Tibial nerve (tissue), 4 donors: ENCODE measurements at regions not wholly inside any gene's neighbourhood (a gene's known extent, or its start where the extent isn't known, plus 50 kb on each side); places are given as distances from the start of the nearest gene placed in this dataset.

Source experiments
- DNase-seq, 2 donors: peaks; one replicate each; pipeline ENCODE4 v3.0.0-alpha.2; 2019; ENCODE audit warnings: low spot score in 2 of 2
- H3K27ac ChIP-seq, 4 donors: fragments of 200-600 bp; sonication (generic) in 3 of 4; one replicate each; pipeline ENCODE4 v1.5.1; 2017 to 2019; ENCODE audit warnings: mild to moderate bottlenecking in 1 of 4
- H3K27me3 ChIP-seq, 2 donors: fragments of 200-600 bp; sonication (generic) in 1 of 2; one replicate each; pipeline versions ENCODE4 v1.5.1 to v1.6.0; 2017 to 2019
- H3K36me3 ChIP-seq, 3 donors: fragments of 200-600 bp; sonication (generic); one replicate each; pipeline ENCODE4 v1.5.1; 2018 to 2019
- H3K4me1 ChIP-seq, 4 donors: fragments of 200-600 bp; sonication (generic) in 3 of 4; one replicate each; pipeline ENCODE4 v1.5.1; 2017 to 2019
- H3K4me3 ChIP-seq, 4 donors: fragments of 200-600 bp; sonication (generic) in 3 of 4; one replicate each; pipeline ENCODE4 v1.5.1; 2017 to 2019; ENCODE audit warnings: mild to moderate bottlenecking in 1 of 4, moderate library complexity in 1 of 4
- H3K9me3 ChIP-seq, 4 donors: fragments of 200-600 bp; sonication (generic) in 3 of 4; one replicate each; pipeline ENCODE4 v1.5.1; 2017 to 2019
- EP300 ChIP-seq, 2 donors: sonication (generic); formaldehyde crosslinking; IDR thresholded peaks; one replicate each; pipeline ENCODE4 v1.6.1; 2017; ENCODE audit warnings: antibody characterized with exemption in 2 of 2, mild to moderate bottlenecking in 1 of 2
- POLR2A ChIP-seq, 2 donors: fragments of 450-650 bp; IDR thresholded peaks; one replicate each; pipeline ENCODE4 v1.6.1; 2017; ENCODE audit warnings: antibody characterized with exemption in 2 of 2, mild to moderate bottlenecking in 2 of 2, moderate library complexity in 2 of 2
- WGBS, 2 donors: methylation state at CpG; one replicate each; pipeline ENCODE4 v1.1.5; 2018; 5-methylcytosine and 5-hydroxymethylcytosine counted together
- TF ChIP-seq, protein P1 (sequence below), 5 experiments: fragments of 200-600 bp in 3 of 5; fragments of 450-650 bp in 2 of 5; sonication (generic) in 3 of 5; IDR thresholded peaks; one replicate each; pipeline ENCODE4 v1.5.1; 2016 to 2019; ENCODE audit warnings: antibody characterized with exemption in 5 of 5, mild to moderate bottlenecking in 3 of 5, moderate library complexity in 2 of 5

DNA sequence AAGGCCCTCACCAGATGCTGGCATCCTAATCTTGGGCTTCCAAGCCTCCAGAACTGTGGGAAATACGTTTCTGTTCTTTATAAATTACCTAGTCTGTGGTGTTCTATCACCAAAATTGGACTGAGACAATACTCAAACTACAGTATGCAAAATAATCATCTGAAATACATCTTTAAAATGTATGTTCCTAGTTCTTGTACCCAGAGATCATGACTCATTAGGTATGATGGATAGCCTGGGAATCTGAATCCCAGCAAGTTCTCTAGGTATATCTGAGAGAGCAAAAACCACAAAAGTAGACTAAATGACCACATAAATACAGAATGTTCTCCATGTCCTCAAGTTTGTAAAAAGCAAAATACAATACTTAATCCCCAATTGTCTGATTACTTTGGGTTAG lies 166.3 kb downstream of the YIPF5 start:
- TF ChIP-seq, protein P1, sequence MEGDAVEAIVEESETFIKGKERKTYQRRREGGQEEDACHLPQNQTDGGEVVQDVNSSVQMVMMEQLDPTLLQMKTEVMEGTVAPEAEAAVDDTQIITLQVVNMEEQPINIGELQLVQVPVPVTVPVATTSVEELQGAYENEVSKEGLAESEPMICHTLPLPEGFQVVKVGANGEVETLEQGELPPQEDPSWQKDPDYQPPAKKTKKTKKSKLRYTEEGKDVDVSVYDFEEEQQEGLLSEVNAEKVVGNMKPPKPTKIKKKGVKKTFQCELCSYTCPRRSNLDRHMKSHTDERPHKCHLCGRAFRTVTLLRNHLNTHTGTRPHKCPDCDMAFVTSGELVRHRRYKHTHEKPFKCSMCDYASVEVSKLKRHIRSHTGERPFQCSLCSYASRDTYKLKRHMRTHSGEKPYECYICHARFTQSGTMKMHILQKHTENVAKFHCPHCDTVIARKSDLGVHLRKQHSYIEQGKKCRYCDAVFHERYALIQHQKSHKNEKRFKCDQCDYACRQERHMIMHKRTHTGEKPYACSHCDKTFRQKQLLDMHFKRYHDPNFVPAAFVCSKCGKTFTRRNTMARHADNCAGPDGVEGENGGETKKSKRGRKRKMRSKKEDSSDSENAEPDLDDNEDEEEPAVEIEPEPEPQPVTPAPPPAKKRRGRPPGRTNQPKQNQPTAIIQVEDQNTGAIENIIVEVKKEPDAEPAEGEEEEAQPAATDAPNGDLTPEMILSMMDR (IDR thresholded peaks at IDR 0.05): no peak
- TF ChIP-seq POLR2A (IDR thresholded peaks at IDR 0.05): no peak
- no peak for TF ChIP-seq EP300 (IDR thresholded peaks at IDR 0.05)
- Histone ChIP-seq H3K36me3 (no peaks in the 10 kb centered on the region), H3K4me3 (no peak overlapping the region), H3K27ac (no peak overlapping the region), H3K4me1 (no peaks in the 10 kb centered on the region), H3K9me3 (no peaks in the 10 kb centered on the region), H3K27me3 (no peaks in the 10 kb centered on the region)
- 78 to 82% methylated on average over 1 of the region's 1 CpG for WGBS, 2 donors
- no peak for DNase-seq

DNA sequence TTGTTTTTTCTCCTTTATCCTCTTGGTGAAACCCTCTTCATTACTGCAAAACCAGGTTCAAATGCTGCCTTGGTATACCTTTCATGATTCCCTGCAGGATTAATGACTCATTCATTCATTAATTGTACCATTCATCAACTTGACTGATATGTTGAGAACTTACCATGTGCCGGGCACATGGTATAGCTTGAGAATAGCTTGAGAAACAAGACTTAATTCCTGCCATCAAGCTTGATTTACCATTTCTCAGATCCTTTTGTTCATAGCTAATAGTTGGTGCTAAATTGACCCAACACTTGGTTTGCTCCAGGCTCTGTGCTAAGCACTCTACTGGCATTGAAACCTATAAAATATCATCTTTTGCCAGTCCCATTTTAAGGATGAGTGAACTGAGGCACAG lies 165.7 kb downstream of the YIPF5 start:
- no peak for DNase-seq
- Histone ChIP-seq H3K4me1 (no peaks in the 10 kb centered on the region), H3K4me3 (no peak overlapping the region), H3K36me3 (no peaks in the 10 kb centered on the region), H3K27ac (no peak overlapping the region), H3K27me3 (no peaks in the 10 kb centered on the region), H3K9me3 (no peaks in the 10 kb centered on the region)
- WGBS, 2 donors: 94 to 96% methylated on average over 1 of the region's 1 CpG
- TF ChIP-seq, protein P1 (IDR thresholded peaks at IDR 0.05): no peak
- no peak for TF ChIP-seq POLR2A (IDR thresholded peaks at IDR 0.05)
- TF ChIP-seq EP300 (IDR thresholded peaks at IDR 0.05): no peak

DNA sequence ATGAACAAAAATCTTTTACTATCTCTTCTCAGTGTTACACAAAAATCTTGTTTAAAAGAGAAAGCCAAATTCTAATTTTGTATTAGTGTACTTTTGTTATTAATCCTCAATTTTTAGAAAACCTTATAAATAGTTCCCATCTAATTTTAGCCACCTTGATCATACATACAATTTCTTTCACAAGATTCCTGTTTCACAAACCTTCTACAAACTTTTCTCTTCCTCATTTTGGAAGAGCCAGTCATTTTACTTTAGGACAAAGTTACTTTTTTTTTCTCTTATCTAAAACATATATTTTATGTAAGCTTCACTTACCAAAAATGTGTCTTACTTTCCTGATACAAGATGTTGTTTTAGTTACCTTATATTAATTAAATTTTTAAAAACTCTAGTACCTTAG lies 161.3 kb downstream of the YIPF5 start:
- Histone ChIP-seq H3K27me3 (no peaks in the 10 kb centered on the region), H3K4me3 (no peak overlapping the region), H3K36me3 (no peaks in the 10 kb centered on the region), H3K27ac (no peak overlapping the region), H3K9me3 (peaks cover 0 to 4% (median 0%) of the 10 kb centered on the region in 4 donors), H3K4me1 (no peaks in the 10 kb centered on the region)
- TF ChIP-seq POLR2A (IDR thresholded peaks at IDR 0.05) (no peak), EP300 (IDR thresholded peaks at IDR 0.05) (no peak)
- TF ChIP-seq, protein P1 (IDR thresholded peaks at IDR 0.05): no peak
- no peak for DNase-seq

DNA sequence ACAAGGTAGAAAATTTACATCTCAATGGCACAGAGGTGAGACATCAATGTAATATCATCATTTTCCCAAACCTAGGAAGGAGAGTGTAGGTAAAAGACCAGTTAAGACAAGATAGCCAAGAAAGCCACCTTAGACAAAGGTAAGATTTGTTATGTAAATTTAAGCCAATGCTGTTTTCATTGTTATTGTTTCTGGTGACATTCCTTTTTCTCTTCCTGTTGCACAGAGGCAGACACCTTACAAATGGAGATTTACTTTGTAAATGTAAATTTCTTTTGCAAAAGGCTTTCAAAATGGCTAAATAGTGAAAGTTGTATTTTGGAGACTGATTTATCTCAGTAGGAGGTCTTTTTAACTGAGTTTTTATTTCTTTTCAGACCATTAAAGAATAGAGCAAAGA lies 159.1 kb downstream of the YIPF5 start:
- Histone ChIP-seq H3K4me3 (no peak overlapping the region), H3K27me3 (no peaks in the 10 kb centered on the region), H3K9me3 (peaks cover 0 to 4% (median 0%) of the 10 kb centered on the region in 4 donors), H3K4me1 (no peaks in the 10 kb centered on the region), H3K36me3 (no peaks in the 10 kb centered on the region), H3K27ac (no peak overlapping the region)
- DNase-seq: no peak
- TF ChIP-seq, protein P1 (IDR thresholded peaks at IDR 0.05): no peak

DNA sequence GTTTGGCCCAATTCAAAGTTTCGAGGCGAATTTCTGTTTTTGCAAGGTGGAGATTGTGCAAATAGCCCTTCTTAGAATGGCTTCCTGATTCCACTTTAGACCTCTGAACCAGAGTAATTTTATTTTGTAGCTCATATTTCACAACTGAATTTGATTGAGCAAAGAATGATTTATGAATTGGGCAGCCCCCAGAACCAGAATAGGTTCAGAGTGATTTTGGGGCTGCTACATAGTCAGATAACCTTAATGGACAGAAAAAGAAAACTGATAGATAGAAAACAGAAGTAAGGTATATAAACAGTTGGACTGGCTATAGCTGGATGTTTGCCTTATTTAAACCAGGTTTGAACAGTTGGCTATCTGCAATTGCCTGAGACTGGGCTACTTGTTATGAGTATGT lies 156.6 kb downstream of the YIPF5 start:
- Histone ChIP-seq H3K36me3 (no peaks in the 10 kb centered on the region), H3K27me3 (no peaks in the 10 kb centered on the region), H3K9me3 (peaks cover 0 to 4% (median 0%) of the 10 kb centered on the region in 4 donors), H3K4me3 (no peak overlapping the region), H3K27ac (no peak overlapping the region), H3K4me1 (no peaks in the 10 kb centered on the region)
- WGBS, 2 donors: 80 to 95% methylated on average over 2 of the region's 2 CpGs
- no peak for DNase-seq
- TF ChIP-seq POLR2A (IDR thresholded peaks at IDR 0.05) (no peak), EP300 (IDR thresholded peaks at IDR 0.05) (no peak)
- TF ChIP-seq, protein P1 (IDR thresholded peaks at IDR 0.05): no peak
